Neural progenitor cell (in vitro differentiated cells): ENCODE measurements at regions not wholly inside any gene's neighbourhood (a gene's known extent, or its start where the extent isn't known, plus 50 kb on each side); places are given as distances from the start of the nearest gene placed in this dataset.

Source experiments
- DNase-seq: peaks from one replicate; pipeline ENCODE4 v3.0.0-alpha.2; 2016; ENCODE audit warnings: low spot score
- H2AFZ ChIP-seq: fragments of 200-600 bp; sonication (generic); replicated peaks from 2 replicates; pipeline ENCODE4 v1.6.1; 2016; ENCODE audit warnings: antibody characterized with exemption
- H3F3A ChIP-seq: fragments of 200-600 bp; sonication (generic); 2 replicates; pipeline ENCODE4 v1.6.1; 2016; ENCODE audit warnings: antibody characterized with exemption, low read depth
- H3K27ac ChIP-seq: fragments of 200-600 bp; sonication (generic); 2 replicates; pipeline ENCODE4 v1.5.1; 2016; ENCODE audit warnings: mild to moderate bottlenecking
- H3K27me3 ChIP-seq: fragments of 200-600 bp; sonication (generic); 2 replicates; pipeline ENCODE4 v1.6.1; 2016; ENCODE audit warnings: mild to moderate bottlenecking, moderate library complexity
- H3K36me3 ChIP-seq: fragments of 200-600 bp; sonication (generic); 2 replicates; pipeline ENCODE4 v1.5.1; 2016
- H3K4me1 ChIP-seq: fragments of 200-600 bp; sonication (generic); 2 replicates; pipeline ENCODE4 v1.6.1; 2016; ENCODE audit warnings: mixed run types
- H3K4me2 ChIP-seq: fragments of 200-600 bp; sonication (generic); 2 replicates; pipeline ENCODE4 v1.6.1; 2016
- H3K4me3 ChIP-seq: fragments of 200-600 bp; sonication (generic); 2 replicates; pipeline ENCODE4 v1.5.1; 2016
- H3K79me2 ChIP-seq: fragments of 200-600 bp; sonication (generic); 2 replicates; pipeline ENCODE4 v1.6.1; 2016; ENCODE audit warnings: low read depth
- H3K9ac ChIP-seq: fragments of 200-600 bp; sonication (generic); 2 replicates; pipeline ENCODE4 v1.6.1; 2016
- H3K9me3 ChIP-seq: fragments of 200-600 bp; sonication (generic); 2 replicates; pipeline ENCODE4 v1.5.1; 2016; ENCODE audit warnings: low read depth
- H4K20me1 ChIP-seq: fragments of 200-600 bp; sonication (generic); 2 replicates; pipeline ENCODE4 v1.6.1; 2016; ENCODE audit warnings: low read depth
- H3K27ac Mint-ChIP-seq: 3 replicates; pipeline ENCODE4 v1.8.0; 2021; ENCODE audit warnings: mixed read lengths
- H3K27me3 Mint-ChIP-seq: 2 replicates; pipeline ENCODE4 v1.8.0; 2022; ENCODE audit warnings: low read depth, mild to moderate bottlenecking, inconsistent platforms, moderate library complexity, mixed read lengths; ENCODE audit not compliant: insufficient read depth
- H3K36me3 Mint-ChIP-seq: 3 replicates; pipeline ENCODE4 v1.8.0; 2021; ENCODE audit warnings: mixed read lengths
- H3K4me1 Mint-ChIP-seq: 3 replicates; pipeline ENCODE4 v1.8.0; 2021; ENCODE audit warnings: mixed read lengths
- H3K4me3 Mint-ChIP-seq: 3 replicates; pipeline ENCODE4 v1.8.0; 2021; ENCODE audit warnings: mild to moderate bottlenecking, moderate library complexity, mixed read lengths
- H3K9me3 Mint-ChIP-seq: 3 replicates; pipeline ENCODE4 v1.8.0; 2020; ENCODE audit warnings: mixed read lengths
- EZH2 ChIP-seq: fragments of 200-600 bp; sonication (generic); IDR thresholded peaks from 2 replicates; pipeline ENCODE4 v1.6.1; 2017; ENCODE audit warnings: antibody characterized with exemption, mild to moderate bottlenecking, moderate library complexity
- EZH2phosphoT487 ChIP-seq: fragments of 200-600 bp; sonication (generic); IDR thresholded peaks from 2 replicates; pipeline ENCODE4 v1.6.1; 2017; ENCODE audit warnings: antibody characterized with exemption
- TF ChIP-seq, protein P1 (sequence below): fragments of 200-600 bp; sonication (generic); IDR thresholded peaks from 2 replicates; pipeline ENCODE4 v1.5.1; 2017; ENCODE audit warnings: antibody characterized with exemption, mild to moderate bottlenecking

DNA sequence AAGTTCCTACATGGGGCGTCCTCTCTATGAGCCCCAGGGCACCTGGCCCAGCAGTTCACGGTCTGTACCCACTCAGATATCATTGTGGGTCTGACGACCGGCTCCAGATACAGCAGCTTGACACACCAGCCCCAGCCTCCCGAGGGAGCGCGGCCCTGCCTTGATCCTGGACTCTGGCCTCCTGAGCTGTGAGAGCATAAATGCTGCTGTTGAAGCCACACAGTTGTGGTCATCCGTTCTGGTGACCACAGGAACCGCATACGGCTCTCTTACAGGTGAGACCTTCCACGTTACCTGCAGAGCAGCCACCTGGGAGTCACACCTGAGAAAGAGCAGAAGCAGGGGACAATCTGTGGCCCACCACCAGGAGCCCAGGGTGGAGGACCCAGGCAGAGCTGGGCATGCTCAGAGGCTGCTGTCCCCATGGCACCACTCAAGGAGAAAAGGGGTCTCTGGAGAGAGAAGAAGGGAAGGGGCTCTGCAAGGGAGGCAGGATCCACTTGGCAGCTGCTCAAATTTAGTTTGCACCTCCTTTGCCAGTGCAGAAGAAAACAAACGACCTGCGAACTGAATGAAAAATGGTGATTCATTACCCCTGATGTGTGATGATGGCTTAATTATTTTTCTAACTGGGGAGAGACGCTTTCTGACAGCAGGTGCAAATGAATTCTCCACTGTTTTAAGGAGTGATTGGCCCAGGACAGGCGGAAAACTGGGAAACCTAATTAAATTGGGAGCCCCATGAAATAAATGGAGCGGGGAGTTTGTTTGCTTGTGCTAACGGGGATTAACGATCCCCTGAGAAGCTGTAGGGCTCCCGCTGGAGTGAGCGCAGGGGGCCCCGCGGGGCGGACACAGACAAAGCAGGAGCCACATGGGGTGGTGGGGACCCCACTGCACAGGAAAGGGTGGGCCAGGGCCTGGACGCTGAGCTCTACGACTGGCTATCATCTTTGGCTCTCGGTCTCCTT, 208.9 kb downstream of the RBFOX3 start:
- Histone ChIP-seq H2AFZ (peak overlapping the region; percentile 48), H3K27me3 (peaks cover 34% of the 10 kb centered on the region), H3K4me1 (peaks cover 37% of the 10 kb centered on the region), H3K36me3 (no peaks in the 10 kb centered on the region), H3K27ac (no peak overlapping the region), H3K9ac (no peak overlapping the region), H4K20me1 (no peaks in the 10 kb centered on the region), H3K4me3 (peak overlapping the region; percentile 39), H3K4me2 (peak overlapping the region; percentile 87), H3F3A (peaks cover 20% of the 10 kb centered on the region), H3K9me3 (no peaks in the 10 kb centered on the region), H3K79me2 (no peaks in the 10 kb centered on the region)
- Mint-ChIP-seq H3K9me3 (no peaks in the 10 kb centered on the region), H3K36me3 (no peaks in the 10 kb centered on the region), H3K4me1 (peaks cover 24% of the 10 kb centered on the region), H3K27me3 (peaks cover 24% of the 10 kb centered on the region), H3K27ac (no peak overlapping the region), H3K4me3 (peak overlapping the region; percentile 76)
- DNase-seq, result no peak
- no peak for TF ChIP-seq EZH2phosphoT487
- no peak for TF ChIP-seq EZH2
- TF ChIP-seq, protein P1, sequence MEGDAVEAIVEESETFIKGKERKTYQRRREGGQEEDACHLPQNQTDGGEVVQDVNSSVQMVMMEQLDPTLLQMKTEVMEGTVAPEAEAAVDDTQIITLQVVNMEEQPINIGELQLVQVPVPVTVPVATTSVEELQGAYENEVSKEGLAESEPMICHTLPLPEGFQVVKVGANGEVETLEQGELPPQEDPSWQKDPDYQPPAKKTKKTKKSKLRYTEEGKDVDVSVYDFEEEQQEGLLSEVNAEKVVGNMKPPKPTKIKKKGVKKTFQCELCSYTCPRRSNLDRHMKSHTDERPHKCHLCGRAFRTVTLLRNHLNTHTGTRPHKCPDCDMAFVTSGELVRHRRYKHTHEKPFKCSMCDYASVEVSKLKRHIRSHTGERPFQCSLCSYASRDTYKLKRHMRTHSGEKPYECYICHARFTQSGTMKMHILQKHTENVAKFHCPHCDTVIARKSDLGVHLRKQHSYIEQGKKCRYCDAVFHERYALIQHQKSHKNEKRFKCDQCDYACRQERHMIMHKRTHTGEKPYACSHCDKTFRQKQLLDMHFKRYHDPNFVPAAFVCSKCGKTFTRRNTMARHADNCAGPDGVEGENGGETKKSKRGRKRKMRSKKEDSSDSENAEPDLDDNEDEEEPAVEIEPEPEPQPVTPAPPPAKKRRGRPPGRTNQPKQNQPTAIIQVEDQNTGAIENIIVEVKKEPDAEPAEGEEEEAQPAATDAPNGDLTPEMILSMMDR, result no peak

DNA sequence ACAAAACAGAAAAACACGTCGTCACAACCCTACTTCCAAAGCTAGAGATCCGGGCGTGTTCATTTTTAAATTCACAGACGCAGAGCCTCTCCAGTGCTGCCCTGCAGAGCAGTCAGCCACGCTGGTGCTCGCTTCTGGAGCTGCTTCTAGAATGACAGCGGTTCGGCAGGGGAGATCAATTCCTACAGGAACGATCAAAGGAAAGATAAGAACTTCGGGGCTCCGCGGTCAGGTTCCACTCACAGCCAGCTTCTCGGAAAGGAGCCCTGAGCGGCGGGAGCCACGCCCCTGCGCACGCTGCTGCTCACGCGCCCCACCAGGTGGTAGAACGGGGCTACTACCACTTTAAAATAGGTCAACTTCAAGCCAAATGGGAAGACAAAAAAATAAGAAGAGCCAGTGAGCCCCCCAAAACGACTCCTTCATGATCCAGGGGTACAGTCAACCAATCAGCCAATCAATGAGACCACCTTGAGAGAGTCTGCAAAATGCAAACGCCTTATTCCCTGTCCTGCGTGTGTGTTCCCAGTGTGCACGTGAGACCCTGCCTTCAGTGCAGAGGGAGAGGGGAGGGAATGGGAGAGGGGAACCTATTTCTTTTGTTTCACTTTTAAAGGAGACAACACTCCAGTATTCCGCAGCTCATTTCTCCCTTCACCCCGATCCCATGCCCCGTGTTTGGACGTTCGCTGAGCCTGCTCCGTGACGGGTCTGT, 209.7 kb downstream of the RBFOX3 start:
- Histone ChIP-seq H4K20me1 (no peaks in the 10 kb centered on the region), H3K4me3 (peak overlapping the region; percentile 39), H3F3A (peaks cover 20% of the 10 kb centered on the region), H3K27ac (no peak overlapping the region), H3K9ac (no peak overlapping the region), H2AFZ (peak overlapping the region; percentile 48), H3K9me3 (no peaks in the 10 kb centered on the region), H3K4me2 (peak overlapping the region; percentile 87), H3K36me3 (no peaks in the 10 kb centered on the region), H3K4me1 (peaks cover 37% of the 10 kb centered on the region), H3K27me3 (peaks cover 34% of the 10 kb centered on the region), H3K79me2 (no peaks in the 10 kb centered on the region)
- no peaks in the 10 kb centered on the region for H3K36me3 Mint-ChIP-seq
- TF ChIP-seq EZH2phosphoT487, result no peak
- no peak for TF ChIP-seq EZH2
- TF ChIP-seq, protein P1, result peak; percentile 83
- peaks cover 23% of the 10 kb centered on the region for H3K27me3 Mint-ChIP-seq
- H3K4me3 Mint-ChIP-seq, result peak overlapping the region; percentile 76
- no peaks in the 10 kb centered on the region for H3K9me3 Mint-ChIP-seq
- peak overlapping the region; percentile 9 for H3K27ac Mint-ChIP-seq
- peaks cover 24% of the 10 kb centered on the region for H3K4me1 Mint-ChIP-seq
- peak; percentile 84 for DNase-seq

DNA sequence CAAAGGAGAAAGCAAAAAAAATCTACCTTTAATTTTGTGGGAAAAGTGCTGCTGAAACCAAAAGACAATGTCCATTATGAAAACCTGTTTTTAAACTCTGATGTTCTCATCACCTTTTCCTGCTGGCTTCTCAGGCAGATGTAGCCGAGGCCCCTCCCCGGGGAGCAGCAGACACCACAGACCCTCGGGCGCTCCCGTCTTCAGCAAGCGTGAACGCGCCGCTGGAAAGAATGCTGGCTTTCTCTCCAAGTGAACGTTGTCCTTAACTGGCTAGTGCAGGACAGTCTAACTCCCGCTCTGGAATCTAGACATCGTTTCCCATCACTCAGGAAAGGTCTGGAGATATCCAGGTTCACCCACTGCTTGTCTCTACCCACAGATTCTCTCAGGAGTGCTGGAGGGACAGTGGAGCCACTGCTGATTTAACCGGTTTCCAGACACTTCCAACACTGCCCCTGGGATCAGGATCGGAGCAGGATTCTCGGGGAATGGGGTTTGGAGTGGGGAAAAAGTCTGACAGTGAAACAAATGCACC, 211.2 kb downstream of the RBFOX3 start:
- Mint-ChIP-seq H3K36me3 (no peaks in the 10 kb centered on the region), H3K4me1 (peaks cover 24% of the 10 kb centered on the region), H3K9me3 (no peaks in the 10 kb centered on the region), H3K27me3 (peaks cover 15% of the 10 kb centered on the region), H3K4me3 (peak overlapping the region; percentile 43), H3K27ac (no peak overlapping the region)
- no peak overlapping the region for H3K9ac ChIP-seq
- peaks cover 20% of the 10 kb centered on the region for H3F3A ChIP-seq
- peak; percentile 43 for DNase-seq
- H3K27ac ChIP-seq, result no peak overlapping the region
- TF ChIP-seq EZH2phosphoT487 (no peak), EZH2 (no peak)
- TF ChIP-seq, protein P1, result no peak
- no peaks in the 10 kb centered on the region for H3K9me3 ChIP-seq
- H3K27me3 ChIP-seq, result peaks cover 34% of the 10 kb centered on the region
- H3K79me2 ChIP-seq, result no peaks in the 10 kb centered on the region
- H3K4me1 ChIP-seq, result peaks cover 37% of the 10 kb centered on the region
- no peaks in the 10 kb centered on the region for H3K36me3 ChIP-seq
- no peaks in the 10 kb centered on the region for H4K20me1 ChIP-seq
- H3K4me3 ChIP-seq, result no peak overlapping the region
- H2AFZ ChIP-seq, result no peak overlapping the region
- H3K4me2 ChIP-seq, result peak overlapping the region; percentile 87
